SK-N-SH treated with all-trans-retinoic acid at 6 μM for 48 hours (cell line): ENCODE measurements at regions not wholly inside any gene's neighbourhood (a gene's known extent, or its start where the extent isn't known, plus 50 kb on each side); places are given as distances from the start of the nearest gene placed in this dataset.

Experiments used
- ARNTL ChIP-seq: fragments of 450-650 bp; formaldehyde crosslinking; IDR thresholded peaks from 2 replicates; pipeline ENCODE4 v1.5.0; 2020; ENCODE audit warnings: low read depth, mild to moderate bottlenecking, moderate library complexity, borderline replicate concordance
- ESRRG ChIP-seq: fragments of 250-450 bp; sonication (Bioruptor Pico); IDR thresholded peaks from 2 replicates; pipeline ENCODE4 v1.6.1; 2021; ENCODE audit warnings: mild to moderate bottlenecking
- GLIS3 ChIP-seq: fragments of 250-450 bp; sonication (Bioruptor Pico); IDR thresholded peaks from 2 replicates; pipeline ENCODE4 v1.5.0; 2020; ENCODE audit warnings: mild to moderate bottlenecking, moderate library complexity
- PATZ1 ChIP-seq: fragments of 250-450 bp; sonication (Bioruptor Pico); IDR thresholded peaks from 2 replicates; pipeline ENCODE4 v1.8.0; 2020; ENCODE audit warnings: mild to moderate bottlenecking, moderate library complexity, borderline replicate concordance
- RARB ChIP-seq: fragments of 250-450 bp; sonication (Bioruptor Pico); IDR thresholded peaks from 2 replicates; pipeline ENCODE4 v1.8.0; 2021; ENCODE audit warnings: mild to moderate bottlenecking, moderate library complexity
- ZC3H10 ChIP-seq: fragments of 250-450 bp; sonication (Bioruptor Pico); IDR thresholded peaks from 2 replicates; pipeline ENCODE4 v1.5.1; 2021; ENCODE audit warnings: mild to moderate bottlenecking, moderate library complexity
- ZFP3 ChIP-seq: fragments of 250-450 bp; sonication (Bioruptor Pico); IDR thresholded peaks from 2 replicates; pipeline ENCODE4 v1.5.0; 2020; ENCODE audit warnings: mild to moderate bottlenecking, moderate library complexity
- ZFP30 ChIP-seq: fragments of 450-650 bp; formaldehyde crosslinking; IDR thresholded peaks from 2 replicates; pipeline ENCODE4 v1.5.0; 2022; ENCODE audit warnings: mild to moderate bottlenecking, moderate library complexity
- ZNF70 ChIP-seq: fragments of 450-650 bp; formaldehyde crosslinking; IDR thresholded peaks from 2 replicates; pipeline ENCODE4 v1.5.0; 2020; ENCODE audit warnings: mild to moderate bottlenecking, moderate library complexity

GRCh38 chr6:130505808-130506598, 140.2 kb downstream of the TMEM200A start:
- TF ChIP-seq ZFP3 (CRISPR knock-in tag) (no peak), GLIS3 (CRISPR knock-in tag) (no peak), ZNF70 (CRISPR knock-in tag) (no peak), ESRRG (no peak), PATZ1 (no peak), ZFP30 (CRISPR knock-in tag) (no peak), RARB (CRISPR knock-in tag) (no peak), ZC3H10 (CRISPR knock-in tag) (no peak), ARNTL (CRISPR knock-in tag) (no peak)
